Fibroblast of lung (primary cell): ENCODE measurements at regions not wholly inside any gene's neighbourhood (a gene's known extent, or its start where the extent isn't known, plus 50 kb on each side); places are given as distances from the start of the nearest gene placed in this dataset.

Experiments used
- DNase-seq, 2 donors: peaks; one replicate each; pipeline versions ENCODE4 v3.0.0 to v3.0.0-alpha.2; 2010; ENCODE audit warnings: low read depth in 2 of 2
- H2AFZ ChIP-seq: 2 replicates; pipeline ENCODE4 v1.5.1; 2012; ENCODE audit warnings: low read length, control low read depth, inconsistent platforms
- H3K27ac ChIP-seq: 2 replicates; pipeline ENCODE4 v1.5.1; 2011; ENCODE audit warnings: low read length, control low read depth; ENCODE audit not compliant: insufficient read depth
- H3K27me3 ChIP-seq: 2 replicates; pipeline ENCODE4 v1.5.1; 2011; ENCODE audit warnings: mild to moderate bottlenecking, low read length; ENCODE audit not compliant: control insufficient read depth, insufficient read depth
- H3K36me3 ChIP-seq: 2 replicates; pipeline ENCODE4 v1.5.1; 2011; ENCODE audit warnings: low read length; ENCODE audit not compliant: control insufficient read depth, insufficient read depth
- H3K4me1 ChIP-seq: 2 replicates; pipeline ENCODE4 v1.5.1; 2011; ENCODE audit warnings: low read length; ENCODE audit not compliant: control insufficient read depth, insufficient read depth; ENCODE audit errors: extremely low read depth
- H3K4me2 ChIP-seq: 2 replicates; pipeline ENCODE4 v1.5.1; 2011; ENCODE audit warnings: low read length, control low read depth; ENCODE audit not compliant: insufficient read depth; ENCODE audit errors: extremely low read depth
- H3K4me3 ChIP-seq, 4 experiments: fragments of 200-600 bp in 1 of 4; sonication (generic) in 1 of 4; replicated peaks in 1 of 4; 2 replicates each; pipeline ENCODE4 v1.5.1; 2011 to 2016; ENCODE audit warnings: low read length in 4 of 4, low read depth in 3 of 4, mild to moderate bottlenecking in 3 of 4, control low read depth in 2 of 4, inconsistent platforms in 1 of 4, mixed read lengths in 1 of 4; ENCODE audit not compliant: insufficient read depth in 1 of 4; ENCODE audit errors: control extremely low read depth in 1 of 4
- H3K79me2 ChIP-seq: 2 replicates; pipeline ENCODE4 v1.5.1; 2012; ENCODE audit warnings: mild to moderate bottlenecking, low read length, inconsistent platforms; ENCODE audit not compliant: control insufficient read depth, insufficient read depth
- H3K9ac ChIP-seq: 2 replicates; pipeline ENCODE4 v1.5.1; 2011; ENCODE audit warnings: mild to moderate bottlenecking, low read length, control low read depth; ENCODE audit not compliant: insufficient read depth
- H3K9me3 ChIP-seq: 2 replicates; pipeline ENCODE4 v1.5.1; 2012; ENCODE audit warnings: low read depth, low read length; ENCODE audit not compliant: control insufficient read depth, insufficient read depth
- H4K20me1 ChIP-seq: 2 replicates; pipeline ENCODE4 v1.5.1; 2011; ENCODE audit warnings: low read length; ENCODE audit not compliant: control insufficient read depth, insufficient read depth; ENCODE audit errors: extremely low read depth
- CTCF ChIP-seq, 2 donors: IDR thresholded peaks in 1 of 2; conservative IDR thresholded peaks in 1 of 2; 1 replicate in 1 of 2; 2 replicates in 1 of 2; pipeline ENCODE4 v1.5.1; 2011 to 2012; ENCODE audit warnings: low read length in 2 of 2, control low read depth in 1 of 2, inconsistent platforms in 1 of 2, low read depth in 1 of 2, mild to moderate bottlenecking in 1 of 2
- EZH2 ChIP-seq: IDR thresholded peaks from 2 replicates; pipeline ENCODE4 v1.5.1; 2012; ENCODE audit warnings: low read length, control low read depth, mild to moderate bottlenecking; ENCODE audit errors: missing control alignments

GRCh38 chr4:14513471-14513870 lies 488.8 kb upstream of the CPEB2 start:
- Histone ChIP-seq H3K4me1 (no peaks in the 10 kb centered on the region), H3K27me3 (no peaks in the 10 kb centered on the region)
- peak; percentile 4 to 37 for DNase-seq

GRCh38 chr4:14515556-14515955 lies 486.7 kb upstream of the CPEB2 start:
- H3K27me3 ChIP-seq = no peaks in the 10 kb centered on the region
- no peaks in the 10 kb centered on the region for H3K9me3 ChIP-seq
- no peak overlapping the region for H3K27ac ChIP-seq
- no peak for DNase-seq
- H3K4me2 ChIP-seq = no peak overlapping the region
- no peaks in the 10 kb centered on the region for H3K36me3 ChIP-seq
- H3K4me3 ChIP-seq = no peak overlapping the region
- no peaks in the 10 kb centered on the region for H3K4me1 ChIP-seq
- TF ChIP-seq CTCF (conservative IDR thresholded peaks at IDR 0.05 in 1 of 2, IDR thresholded peaks at IDR 0.05 in 1 of 2; ENCODE audit: low read depth in 1 of 2, low read length in 2 of 2) = no peak
- no peak for TF ChIP-seq EZH2
- H3K79me2 ChIP-seq = no peaks in the 10 kb centered on the region
- no peak overlapping the region for H3K9ac ChIP-seq
- H4K20me1 ChIP-seq = no peaks in the 10 kb centered on the region
- H2AFZ ChIP-seq = no peak overlapping the region

More at GRCh38 chr4:14513471-14513870, 488.8 kb upstream of the CPEB2 start:
- H3K79me2 ChIP-seq = no peaks in the 10 kb centered on the region
- H3K36me3 ChIP-seq = no peaks in the 10 kb centered on the region
- H3K4me3 ChIP-seq = no peak overlapping the region
- H3K4me2 ChIP-seq = no peak overlapping the region
- H4K20me1 ChIP-seq = no peaks in the 10 kb centered on the region
- H3K27ac ChIP-seq = no peak overlapping the region
- no peaks in the 10 kb centered on the region for H3K9me3 ChIP-seq
- H2AFZ ChIP-seq = no peak overlapping the region
- TF ChIP-seq CTCF (conservative IDR thresholded peaks at IDR 0.05 in 1 of 2, IDR thresholded peaks at IDR 0.05 in 1 of 2; ENCODE audit: low read depth in 1 of 2, low read length in 2 of 2) = no peak
- no peak for TF ChIP-seq EZH2
- H3K9ac ChIP-seq = no peak overlapping the region

- Histone ChIP-seq H3K36me3 (no peaks in the 10 kb centered on the region), H3K79me2 (no peaks in the 10 kb centered on the region), H3K9ac (no peak overlapping the region), H3K4me3 (no peak overlapping the region), H3K9me3 (no peaks in the 10 kb centered on the region), H4K20me1 (no peaks in the 10 kb centered on the region), H3K4me1 (no peaks in the 10 kb centered on the region), H3K27me3 (no peaks in the 10 kb centered on the region), H3K27ac (no peak overlapping the region), H2AFZ (no peak overlapping the region), H3K4me2 (no peak overlapping the region)
- no peak for DNase-seq
- TF ChIP-seq CTCF (conservative IDR thresholded peaks at IDR 0.05 in 1 of 2, IDR thresholded peaks at IDR 0.05 in 1 of 2; ENCODE audit: low read depth in 1 of 2, low read length in 2 of 2) (no peak), EZH2 (no peak)
Observed at GRCh38 chr4:14518136-14518535, 484.1 kb upstream of the CPEB2 start.
